ENCODE measurements at regions not wholly inside any gene's neighbourhood (a gene's known extent, or its start where the extent isn't known, plus 50 kb on each side); places are given as distances from the start of the nearest gene placed in this dataset.

DNA sequence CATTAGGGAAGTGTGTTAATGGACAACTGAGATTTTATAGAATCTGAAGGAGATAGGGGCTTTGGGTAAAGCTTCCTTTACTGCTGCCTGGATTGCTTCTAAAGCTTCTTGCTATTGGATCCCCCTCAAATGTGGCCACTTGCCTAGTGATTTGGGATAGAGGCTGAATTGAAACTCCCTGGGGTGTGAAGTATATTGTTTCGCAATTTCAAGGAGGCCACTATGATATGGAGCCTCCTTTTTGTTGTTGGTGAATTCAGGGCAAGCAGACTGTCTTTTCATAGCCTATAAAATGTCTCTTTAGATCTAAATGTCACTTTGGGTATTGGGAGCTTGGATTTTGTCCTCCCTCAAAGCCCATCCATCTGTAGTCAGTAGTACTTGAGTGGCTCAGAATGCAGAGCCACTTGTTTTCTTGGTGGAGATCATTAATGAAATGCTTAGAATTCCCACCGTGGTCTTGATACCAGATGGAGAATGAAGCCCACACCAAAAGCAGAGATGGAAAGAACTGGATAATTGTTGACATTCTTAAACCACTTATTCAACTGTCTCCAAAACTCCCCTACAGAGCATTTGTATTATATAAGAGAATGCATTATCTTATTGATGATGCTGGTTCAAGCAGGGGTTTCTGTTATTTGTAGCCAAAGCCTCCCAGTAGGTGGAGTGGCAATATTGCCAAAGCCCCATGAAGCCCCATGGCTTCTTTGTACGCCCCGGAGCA is 144.3 kb upstream of the KCNE2 start:
- Histone ChIP-seq H4K20me1 (replicated peaks; ENCODE audit: insufficient read depth) (no peaks in the 10 kb centered on the region), H3K79me2 (replicated peaks; ENCODE audit: insufficient read depth) (no peaks in the 10 kb centered on the region), H3K27me3 (ENCODE audit: insufficient read depth) (no peaks in the 10 kb centered on the region), H3K27ac (ENCODE audit: low read depth) (no peak overlapping the region), H3K36me3 (ENCODE audit: insufficient read depth) (no peaks in the 10 kb centered on the region), H3K4me3 (no peak overlapping the region), H2AFZ (no peak overlapping the region), H3F3A (replicated peaks; ENCODE audit: low read depth) (no peaks in the 10 kb centered on the region), H3K9me2 (ENCODE audit: insufficient read depth) (peaks cover 15% of the 10 kb centered on the region), H3K4me1 (ENCODE audit: insufficient read depth) (no peaks in the 10 kb centered on the region; the same call in 1 of the 2 replicates), H3K4me2 (no peak overlapping the region)
- Mint-ChIP-seq H3K4me1 (no peaks in the 10 kb centered on the region; the same call in 1 of the 3 replicates), H3K36me3 (ENCODE audit: low read depth) (no peaks in the 10 kb centered on the region), H3K4me3 (no peak overlapping the region), H3K9me3 (peaks cover 3% of the 10 kb centered on the region), H3K27ac (no peak overlapping the region), H3K27me3 (ENCODE audit: insufficient read depth, low read depth, poor library complexity) (peaks cover 2% of the 10 kb centered on the region)
- TF ChIP-seq EZH2phosphoT487 (IDR thresholded peaks at IDR 0.05; ENCODE audit: unreplicated experiment) (no peak), ZNF331 (CRISPR knock-in tag; IDR thresholded peaks at IDR 0.05; ENCODE audit: low read depth) (no peak), EZH2 (IDR thresholded peaks at IDR 0.05; ENCODE audit: low read depth, unreplicated experiment) (no peak), POLR2AphosphoS5 (IDR thresholded peaks at IDR 0.05; ENCODE audit: low read depth) (no peak), ZNF114 (CRISPR knock-in tag; IDR thresholded peaks at IDR 0.05) (no peak), CREB1 (CRISPR knock-in tag; IDR thresholded peaks at IDR 0.05; ENCODE audit: low read depth) (no peak), JUNB (IDR thresholded peaks at IDR 0.05; ENCODE audit: unreplicated experiment) (no peak), NANOG (IDR thresholded peaks at IDR 0.05; ENCODE audit: borderline replicate concordance) (no peak), STAT1 (IDR thresholded peaks at IDR 0.05; ENCODE audit: unreplicated experiment) (no peak)
- TF ChIP-seq, protein P1, sequence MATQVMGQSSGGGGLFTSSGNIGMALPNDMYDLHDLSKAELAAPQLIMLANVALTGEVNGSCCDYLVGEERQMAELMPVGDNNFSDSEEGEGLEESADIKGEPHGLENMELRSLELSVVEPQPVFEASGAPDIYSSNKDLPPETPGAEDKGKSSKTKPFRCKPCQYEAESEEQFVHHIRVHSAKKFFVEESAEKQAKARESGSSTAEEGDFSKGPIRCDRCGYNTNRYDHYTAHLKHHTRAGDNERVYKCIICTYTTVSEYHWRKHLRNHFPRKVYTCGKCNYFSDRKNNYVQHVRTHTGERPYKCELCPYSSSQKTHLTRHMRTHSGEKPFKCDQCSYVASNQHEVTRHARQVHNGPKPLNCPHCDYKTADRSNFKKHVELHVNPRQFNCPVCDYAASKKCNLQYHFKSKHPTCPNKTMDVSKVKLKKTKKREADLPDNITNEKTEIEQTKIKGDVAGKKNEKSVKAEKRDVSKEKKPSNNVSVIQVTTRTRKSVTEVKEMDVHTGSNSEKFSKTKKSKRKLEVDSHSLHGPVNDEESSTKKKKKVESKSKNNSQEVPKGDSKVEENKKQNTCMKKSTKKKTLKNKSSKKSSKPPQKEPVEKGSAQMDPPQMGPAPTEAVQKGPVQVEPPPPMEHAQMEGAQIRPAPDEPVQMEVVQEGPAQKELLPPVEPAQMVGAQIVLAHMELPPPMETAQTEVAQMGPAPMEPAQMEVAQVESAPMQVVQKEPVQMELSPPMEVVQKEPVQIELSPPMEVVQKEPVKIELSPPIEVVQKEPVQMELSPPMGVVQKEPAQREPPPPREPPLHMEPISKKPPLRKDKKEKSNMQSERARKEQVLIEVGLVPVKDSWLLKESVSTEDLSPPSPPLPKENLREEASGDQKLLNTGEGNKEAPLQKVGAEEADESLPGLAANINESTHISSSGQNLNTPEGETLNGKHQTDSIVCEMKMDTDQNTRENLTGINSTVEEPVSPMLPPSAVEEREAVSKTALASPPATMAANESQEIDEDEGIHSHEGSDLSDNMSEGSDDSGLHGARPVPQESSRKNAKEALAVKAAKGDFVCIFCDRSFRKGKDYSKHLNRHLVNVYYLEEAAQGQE (IDR thresholded peaks at IDR 0.05; ENCODE audit: unreplicated experiment), result no peak
- TF ChIP-seq, protein P2, sequence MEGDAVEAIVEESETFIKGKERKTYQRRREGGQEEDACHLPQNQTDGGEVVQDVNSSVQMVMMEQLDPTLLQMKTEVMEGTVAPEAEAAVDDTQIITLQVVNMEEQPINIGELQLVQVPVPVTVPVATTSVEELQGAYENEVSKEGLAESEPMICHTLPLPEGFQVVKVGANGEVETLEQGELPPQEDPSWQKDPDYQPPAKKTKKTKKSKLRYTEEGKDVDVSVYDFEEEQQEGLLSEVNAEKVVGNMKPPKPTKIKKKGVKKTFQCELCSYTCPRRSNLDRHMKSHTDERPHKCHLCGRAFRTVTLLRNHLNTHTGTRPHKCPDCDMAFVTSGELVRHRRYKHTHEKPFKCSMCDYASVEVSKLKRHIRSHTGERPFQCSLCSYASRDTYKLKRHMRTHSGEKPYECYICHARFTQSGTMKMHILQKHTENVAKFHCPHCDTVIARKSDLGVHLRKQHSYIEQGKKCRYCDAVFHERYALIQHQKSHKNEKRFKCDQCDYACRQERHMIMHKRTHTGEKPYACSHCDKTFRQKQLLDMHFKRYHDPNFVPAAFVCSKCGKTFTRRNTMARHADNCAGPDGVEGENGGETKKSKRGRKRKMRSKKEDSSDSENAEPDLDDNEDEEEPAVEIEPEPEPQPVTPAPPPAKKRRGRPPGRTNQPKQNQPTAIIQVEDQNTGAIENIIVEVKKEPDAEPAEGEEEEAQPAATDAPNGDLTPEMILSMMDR (conservative IDR thresholded peaks at IDR 0.05; ENCODE audit: low read depth in 2 of 2), result no peak
- TF ChIP-seq, protein P3, sequence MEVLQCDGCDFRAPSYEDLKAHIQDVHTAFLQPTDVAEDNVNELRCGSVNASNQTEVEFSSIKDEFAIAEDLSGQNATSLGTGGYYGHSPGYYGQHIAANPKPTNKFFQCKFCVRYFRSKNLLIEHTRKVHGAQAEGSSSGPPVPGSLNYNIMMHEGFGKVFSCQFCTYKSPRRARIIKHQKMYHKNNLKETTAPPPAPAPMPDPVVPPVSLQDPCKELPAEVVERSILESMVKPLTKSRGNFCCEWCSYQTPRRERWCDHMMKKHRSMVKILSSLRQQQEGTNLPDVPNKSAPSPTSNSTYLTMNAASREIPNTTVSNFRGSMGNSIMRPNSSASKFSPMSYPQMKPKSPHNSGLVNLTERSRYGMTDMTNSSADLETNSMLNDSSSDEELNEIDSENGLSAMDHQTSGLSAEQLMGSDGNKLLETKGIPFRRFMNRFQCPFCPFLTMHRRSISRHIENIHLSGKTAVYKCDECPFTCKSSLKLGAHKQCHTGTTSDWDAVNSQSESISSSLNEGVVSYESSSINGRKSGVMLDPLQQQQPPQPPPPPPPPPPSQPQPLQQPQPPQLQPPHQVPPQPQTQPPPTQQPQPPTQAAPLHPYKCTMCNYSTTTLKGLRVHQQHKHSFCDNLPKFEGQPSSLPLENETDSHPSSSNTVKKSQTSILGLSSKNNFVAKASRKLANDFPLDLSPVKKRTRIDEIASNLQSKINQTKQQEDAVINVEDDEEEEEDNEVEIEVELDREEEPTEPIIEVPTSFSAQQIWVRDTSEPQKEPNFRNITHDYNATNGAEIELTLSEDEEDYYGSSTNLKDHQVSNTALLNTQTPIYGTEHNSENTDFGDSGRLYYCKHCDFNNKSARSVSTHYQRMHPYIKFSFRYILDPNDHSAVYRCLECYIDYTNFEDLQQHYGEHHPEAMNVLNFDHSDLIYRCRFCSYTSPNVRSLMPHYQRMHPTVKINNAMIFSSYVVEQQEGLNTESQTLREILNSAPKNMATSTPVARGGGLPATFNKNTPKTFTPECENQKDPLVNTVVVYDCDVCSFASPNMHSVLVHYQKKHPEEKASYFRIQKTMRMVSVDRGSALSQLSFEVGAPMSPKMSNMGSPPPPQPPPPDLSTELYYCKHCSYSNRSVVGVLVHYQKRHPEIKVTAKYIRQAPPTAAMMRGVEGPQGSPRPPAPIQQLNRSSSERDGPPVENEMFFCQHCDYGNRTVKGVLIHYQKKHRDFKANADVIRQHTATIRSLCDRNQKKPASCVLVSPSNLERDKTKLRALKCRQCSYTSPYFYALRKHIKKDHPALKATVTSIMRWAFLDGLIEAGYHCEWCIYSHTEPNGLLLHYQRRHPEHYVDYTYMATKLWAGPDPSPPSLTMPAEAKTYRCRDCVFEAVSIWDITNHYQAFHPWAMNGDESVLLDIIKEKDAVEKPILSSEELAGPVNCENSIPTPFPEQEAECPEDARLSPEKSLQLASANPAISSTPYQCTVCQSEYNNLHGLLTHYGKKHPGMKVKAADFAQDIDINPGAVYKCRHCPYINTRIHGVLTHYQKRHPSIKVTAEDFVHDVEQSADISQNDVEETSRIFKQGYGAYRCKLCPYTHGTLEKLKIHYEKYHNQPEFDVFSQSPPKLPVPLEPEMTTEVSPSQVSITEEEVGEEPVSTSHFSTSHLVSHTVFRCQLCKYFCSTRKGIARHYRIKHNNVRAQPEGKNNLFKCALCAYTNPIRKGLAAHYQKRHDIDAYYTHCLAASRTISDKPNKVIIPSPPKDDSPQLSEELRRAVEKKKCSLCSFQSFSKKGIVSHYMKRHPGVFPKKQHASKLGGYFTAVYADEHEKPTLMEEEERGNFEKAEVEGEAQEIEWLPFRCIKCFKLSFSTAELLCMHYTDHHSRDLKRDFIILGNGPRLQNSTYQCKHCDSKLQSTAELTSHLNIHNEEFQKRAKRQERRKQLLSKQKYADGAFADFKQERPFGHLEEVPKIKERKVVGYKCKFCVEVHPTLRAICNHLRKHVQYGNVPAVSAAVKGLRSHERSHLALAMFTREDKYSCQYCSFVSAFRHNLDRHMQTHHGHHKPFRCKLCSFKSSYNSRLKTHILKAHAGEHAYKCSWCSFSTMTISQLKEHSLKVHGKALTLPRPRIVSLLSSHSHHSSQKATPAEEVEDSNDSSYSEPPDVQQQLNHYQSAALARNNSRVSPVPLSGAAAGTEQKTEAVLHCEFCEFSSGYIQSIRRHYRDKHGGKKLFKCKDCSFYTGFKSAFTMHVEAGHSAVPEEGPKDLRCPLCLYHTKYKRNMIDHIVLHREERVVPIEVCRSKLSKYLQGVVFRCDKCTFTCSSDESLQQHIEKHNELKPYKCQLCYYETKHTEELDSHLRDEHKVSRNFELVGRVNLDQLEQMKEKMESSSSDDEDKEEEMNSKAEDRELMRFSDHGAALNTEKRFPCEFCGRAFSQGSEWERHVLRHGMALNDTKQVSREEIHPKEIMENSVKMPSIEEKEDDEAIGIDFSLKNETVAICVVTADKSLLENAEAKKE (CRISPR knock-in tag; IDR thresholded peaks at IDR 0.05), result no peak
- TF ChIP-seq, protein P4, sequence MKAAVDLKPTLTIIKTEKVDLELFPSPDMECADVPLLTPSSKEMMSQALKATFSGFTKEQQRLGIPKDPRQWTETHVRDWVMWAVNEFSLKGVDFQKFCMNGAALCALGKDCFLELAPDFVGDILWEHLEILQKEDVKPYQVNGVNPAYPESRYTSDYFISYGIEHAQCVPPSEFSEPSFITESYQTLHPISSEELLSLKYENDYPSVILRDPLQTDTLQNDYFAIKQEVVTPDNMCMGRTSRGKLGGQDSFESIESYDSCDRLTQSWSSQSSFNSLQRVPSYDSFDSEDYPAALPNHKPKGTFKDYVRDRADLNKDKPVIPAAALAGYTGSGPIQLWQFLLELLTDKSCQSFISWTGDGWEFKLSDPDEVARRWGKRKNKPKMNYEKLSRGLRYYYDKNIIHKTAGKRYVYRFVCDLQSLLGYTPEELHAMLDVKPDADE (IDR thresholded peaks at IDR 0.05), result no peak
- DNase-seq (ENCODE audit: low spot score) (no peak), ATAC-seq (no peak)

All from GM23338 (cell line).